Spleen (tissue), 7 donors: ENCODE measurements at regions not wholly inside any gene's neighbourhood (a gene's known extent, or its start where the extent isn't known, plus 50 kb on each side); places are given as distances from the start of the nearest gene placed in this dataset.

Experiments used
- POLR2A ChIP-seq, 3 donors: fragments of 450-650 bp; IDR thresholded peaks; one replicate each; pipeline ENCODE4 v1.5.1; 2017; ENCODE audit warnings: antibody characterized with exemption in 3 of 3, mild to moderate bottlenecking in 1 of 3
- TF ChIP-seq, protein P1 (sequence below), 11 experiments: fragments of 200-600 bp in 7 of 11; fragments of 450-650 bp in 4 of 11; sonication (generic) in 4 of 11; IDR thresholded peaks in 8 of 11; conservative IDR thresholded peaks in 3 of 11; 1 replicate in 7 of 11; 2 replicates in 4 of 11; pipeline versions ENCODE4 v1.4.0 to v1.8.0; 2016 to 2021; ENCODE audit warnings: antibody characterized with exemption in 11 of 11, inconsistent platforms in 4 of 11, mild to moderate bottlenecking in 1 of 11
- donor health status: DM: no; HTN: no; CAD: no; lungs with moderate emphysema.
- donor health status: DM: no; HTN: no; CAD: no.
- donor health status: DM: no; HTN: no; CAD: no.

DNA sequence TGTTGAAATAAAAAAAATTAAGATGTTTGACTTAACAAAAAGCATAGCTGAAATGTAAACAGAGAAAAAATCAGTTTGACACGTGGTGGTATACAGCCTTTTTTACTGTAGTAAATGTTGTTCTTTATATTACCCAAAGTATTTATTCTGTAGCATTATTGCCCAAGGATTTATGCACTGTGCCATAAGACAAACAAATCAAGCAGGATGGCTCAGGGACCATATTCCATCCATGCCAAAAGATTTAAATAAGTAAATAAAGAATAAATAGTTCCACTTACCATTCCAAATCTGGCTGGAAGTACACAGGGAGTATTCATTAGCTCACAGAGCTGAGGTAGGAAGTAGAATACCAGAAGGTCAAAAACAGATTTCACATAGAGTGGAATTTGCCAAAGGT, 666.7 kb upstream of the CADM2 start:
- TF ChIP-seq, protein P1, sequence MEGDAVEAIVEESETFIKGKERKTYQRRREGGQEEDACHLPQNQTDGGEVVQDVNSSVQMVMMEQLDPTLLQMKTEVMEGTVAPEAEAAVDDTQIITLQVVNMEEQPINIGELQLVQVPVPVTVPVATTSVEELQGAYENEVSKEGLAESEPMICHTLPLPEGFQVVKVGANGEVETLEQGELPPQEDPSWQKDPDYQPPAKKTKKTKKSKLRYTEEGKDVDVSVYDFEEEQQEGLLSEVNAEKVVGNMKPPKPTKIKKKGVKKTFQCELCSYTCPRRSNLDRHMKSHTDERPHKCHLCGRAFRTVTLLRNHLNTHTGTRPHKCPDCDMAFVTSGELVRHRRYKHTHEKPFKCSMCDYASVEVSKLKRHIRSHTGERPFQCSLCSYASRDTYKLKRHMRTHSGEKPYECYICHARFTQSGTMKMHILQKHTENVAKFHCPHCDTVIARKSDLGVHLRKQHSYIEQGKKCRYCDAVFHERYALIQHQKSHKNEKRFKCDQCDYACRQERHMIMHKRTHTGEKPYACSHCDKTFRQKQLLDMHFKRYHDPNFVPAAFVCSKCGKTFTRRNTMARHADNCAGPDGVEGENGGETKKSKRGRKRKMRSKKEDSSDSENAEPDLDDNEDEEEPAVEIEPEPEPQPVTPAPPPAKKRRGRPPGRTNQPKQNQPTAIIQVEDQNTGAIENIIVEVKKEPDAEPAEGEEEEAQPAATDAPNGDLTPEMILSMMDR (IDR thresholded peaks at IDR 0.05 in 8 of 11, conservative IDR thresholded peaks at IDR 0.05 in 3 of 11) = no peak
- no peak for TF ChIP-seq POLR2A (IDR thresholded peaks at IDR 0.05)
